Fibroblast of peridontal ligament (primary cell): ENCODE measurements at regions not wholly inside any gene's neighbourhood (a gene's known extent, or its start where the extent isn't known, plus 50 kb on each side); places are given as distances from the start of the nearest gene placed in this dataset.
A peak's percentile ranks its signal among the peaks of the same experiment; 100 is the strongest.

Experiments
- DNase-seq: peaks from one replicate; pipeline ENCODE4 v3.0.0-alpha.2; 2010; ENCODE audit errors: extremely low read depth

DNA sequence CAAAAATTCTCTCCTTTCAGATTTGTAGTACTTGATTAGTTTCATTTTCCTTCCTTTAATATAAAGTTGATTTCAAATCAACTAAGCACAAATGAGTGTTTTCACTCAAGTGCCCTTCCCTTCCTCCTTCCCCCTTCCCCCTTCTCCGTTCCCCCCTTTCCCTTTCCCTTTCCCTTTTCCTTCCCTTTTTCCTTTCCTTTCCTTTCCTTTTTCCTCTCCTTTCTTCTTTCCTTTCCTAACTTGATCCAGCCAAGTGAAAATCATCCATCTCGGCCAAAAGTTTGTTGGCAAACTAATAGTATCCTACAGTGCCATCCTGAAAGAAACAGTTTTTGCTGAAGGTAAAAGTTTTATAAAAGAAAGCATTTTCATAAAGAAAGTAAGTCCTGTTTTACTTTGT lies 85.3 kb upstream of the CD180 start:
- DNase-seq: no peak

DNA sequence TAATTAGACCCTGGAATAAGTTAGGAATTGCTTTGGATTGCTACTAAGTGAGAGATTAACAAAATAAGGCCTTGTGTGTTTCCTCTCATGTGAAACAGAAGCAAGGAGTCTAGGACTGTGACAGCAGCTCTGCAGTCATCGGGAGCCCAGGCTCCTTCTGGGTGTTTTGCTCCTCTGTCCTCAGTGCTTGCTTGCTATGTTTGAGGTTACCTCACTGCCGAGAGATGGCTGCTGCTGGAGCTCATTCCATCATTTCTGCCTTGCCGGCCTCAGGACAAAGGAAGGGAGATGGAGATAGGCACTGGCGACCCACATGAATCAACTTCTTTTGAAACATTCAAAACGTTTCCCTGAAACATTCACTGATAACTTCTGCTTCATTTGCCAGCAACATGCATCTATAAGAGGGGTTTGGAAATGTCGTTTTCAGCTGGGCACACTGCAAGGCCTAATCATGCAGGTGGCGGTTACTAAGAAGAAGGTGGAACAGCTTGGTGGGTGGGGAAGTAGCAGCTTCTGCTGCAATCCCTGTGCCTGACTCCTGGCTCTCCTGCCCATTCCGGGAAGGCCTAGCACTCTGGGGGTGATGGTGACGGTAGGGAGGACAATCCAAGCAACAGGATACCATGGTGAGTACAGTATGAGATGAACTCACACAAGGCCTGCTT lies 77.2 kb upstream of the CD180 start:
- no peak for DNase-seq

- DNase-seq: no peak
These were observed 76.0 kb upstream of the CD180 start for GRCh38 chr5:67272453-67273130.

- peak; percentile 99 for DNase-seq
These were observed 71.8 kb upstream of the CD180 start for GRCh38 chr5:67268231-67269021.

GRCh38 chr5:67267512-67268216 lies 71.1 kb upstream of the CD180 start:
- DNase-seq: no peak

- no peak for DNase-seq
These were observed 70.2 kb upstream of the CD180 start for GRCh38 chr5:67266654-67267350.

DNA sequence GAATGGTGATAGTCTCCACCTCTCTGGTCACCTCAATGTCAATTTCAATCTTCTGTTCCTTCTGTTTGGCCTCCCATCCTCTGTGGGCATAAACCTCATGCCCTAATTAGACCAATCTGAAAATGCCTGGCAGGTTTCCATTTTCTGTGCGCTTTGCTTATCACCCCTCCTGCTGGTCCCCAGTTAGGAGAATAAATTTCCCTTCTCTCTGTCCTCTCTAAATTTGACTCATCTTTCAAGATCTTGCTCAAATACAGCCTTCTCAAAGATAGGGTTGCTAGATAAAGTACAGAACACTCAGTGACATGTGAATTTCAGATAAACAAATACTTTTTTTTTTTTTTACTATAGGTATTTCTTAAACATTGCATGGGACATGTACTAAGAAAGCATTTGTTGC lies 69.4 kb upstream of the CD180 start:
- DNase-seq: no peak

DNA sequence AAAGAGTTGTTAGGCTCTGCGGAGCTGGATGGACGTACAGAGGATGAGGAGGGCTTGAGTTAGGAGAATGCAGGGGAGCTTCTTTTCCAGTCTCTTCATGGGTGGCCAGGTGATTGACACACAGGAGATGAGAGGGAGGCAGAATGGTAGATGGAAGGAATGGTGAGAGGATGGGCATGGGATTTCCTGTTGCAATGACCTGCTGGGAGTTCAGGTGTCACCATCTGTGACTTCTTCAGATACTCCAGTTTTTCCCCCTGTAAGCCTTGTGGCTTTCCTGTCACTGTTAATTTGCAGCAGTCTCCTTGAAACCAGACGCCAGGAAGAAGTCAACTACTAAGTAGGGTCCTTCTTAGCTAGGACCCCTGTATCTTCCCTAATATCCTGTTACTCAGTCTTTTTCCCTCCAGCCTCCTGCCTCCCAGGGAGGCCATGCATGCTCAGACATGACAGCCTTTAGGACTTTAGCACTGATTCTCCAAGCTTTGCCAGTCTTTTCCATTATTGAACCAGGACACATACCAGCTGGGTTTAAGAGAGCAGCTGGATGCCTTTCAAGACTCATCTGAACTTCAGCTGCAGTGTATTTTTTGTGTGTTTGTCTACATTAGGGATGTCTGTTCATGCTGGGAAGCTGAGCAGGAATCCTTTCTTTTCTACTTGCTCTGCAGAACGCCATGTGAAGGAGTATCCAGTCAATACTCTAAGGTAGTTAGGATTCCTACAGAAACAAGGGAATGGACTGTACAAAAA lies 67.2 kb upstream of the CD180 start:
- DNase-seq: no peak

- DNase-seq: no peak
These were observed 66.4 kb upstream of the CD180 start for GRCh38 chr5:67262956-67263355.

DNA sequence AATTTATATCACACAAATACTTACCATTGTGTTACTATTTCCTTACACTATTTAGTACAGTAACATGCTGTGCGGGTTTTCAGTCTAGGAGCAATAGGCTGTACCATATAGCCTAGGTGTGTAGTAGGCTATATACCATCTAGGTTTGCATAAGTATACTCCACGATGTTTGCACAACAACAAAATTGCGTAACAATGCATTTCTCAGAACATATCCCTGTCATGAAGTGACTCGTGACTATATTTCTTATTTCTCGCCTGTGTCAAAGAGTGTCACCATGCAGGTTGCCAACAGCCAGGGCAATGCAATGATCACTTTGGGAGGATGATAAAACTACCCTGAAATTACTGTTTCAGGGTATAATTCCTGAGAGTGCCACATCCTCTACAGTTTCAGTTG lies 65.6 kb upstream of the CD180 start:
- DNase-seq: no peak

GRCh38 chr5:67259548-67260215 lies 63.1 kb upstream of the CD180 start:
- no peak for DNase-seq

GRCh38 chr5:67257500-67257899 lies 60.9 kb upstream of the CD180 start:
- no peak for DNase-seq

DNA sequence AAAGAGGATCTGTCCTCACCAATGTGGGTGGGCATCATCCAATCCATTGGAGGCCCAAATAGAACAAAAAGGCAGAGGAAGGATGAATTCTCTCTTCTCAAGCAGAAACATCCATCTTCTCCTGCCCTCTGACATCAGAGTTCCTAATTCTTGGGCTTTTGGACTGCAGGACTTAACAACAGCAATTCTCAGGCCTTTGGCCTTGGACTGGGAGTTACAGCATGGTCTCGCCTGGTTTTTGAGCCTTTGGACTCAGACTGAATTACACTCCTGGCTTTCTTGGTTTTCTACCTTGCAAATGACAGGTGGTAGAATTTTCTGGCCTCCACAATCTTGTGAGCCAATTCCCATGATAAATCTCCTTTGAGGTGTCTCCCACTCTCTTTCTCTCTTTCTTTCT lies 60.5 kb upstream of the CD180 start:
- no peak for DNase-seq

DNA sequence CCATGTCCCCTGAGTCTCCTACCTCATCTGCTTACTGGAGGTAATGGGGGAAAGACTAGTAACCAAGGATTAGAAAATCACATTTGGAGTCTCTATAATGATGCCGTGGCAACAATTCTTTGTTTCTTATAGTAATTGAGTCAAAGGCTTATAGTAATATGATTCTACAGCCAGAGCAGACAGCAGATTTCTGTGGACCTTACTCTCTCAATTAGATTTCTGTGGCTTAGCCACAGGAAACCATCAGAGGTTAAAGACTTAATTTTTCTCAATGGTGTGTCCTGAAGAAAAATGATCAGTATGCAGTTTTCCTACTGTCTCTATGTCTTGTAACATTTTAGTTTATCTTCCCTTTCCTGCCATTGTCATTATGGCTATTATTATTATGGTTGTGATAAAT lies 59.3 kb upstream of the CD180 start:
- DNase-seq: no peak

DNA sequence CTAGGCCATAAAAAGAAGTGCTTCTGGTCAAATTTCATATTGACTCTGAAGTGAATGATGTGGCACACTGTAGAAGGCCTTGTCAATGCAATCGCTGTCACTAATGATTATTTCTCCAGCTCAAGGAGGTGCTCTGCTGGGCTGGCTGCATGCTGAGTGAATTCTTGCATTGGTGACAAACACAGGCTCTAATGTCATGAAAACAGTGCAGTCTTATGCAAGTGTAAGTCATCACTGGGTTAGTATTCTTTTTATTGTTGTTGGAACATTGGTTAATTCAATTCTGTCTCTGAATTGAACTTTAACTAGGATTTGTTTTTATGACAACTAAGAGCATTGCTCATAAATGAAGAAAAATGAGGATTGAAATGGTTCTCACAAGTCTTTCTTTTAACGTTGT lies 57.3 kb upstream of the CD180 start:
- DNase-seq: no peak

DNA sequence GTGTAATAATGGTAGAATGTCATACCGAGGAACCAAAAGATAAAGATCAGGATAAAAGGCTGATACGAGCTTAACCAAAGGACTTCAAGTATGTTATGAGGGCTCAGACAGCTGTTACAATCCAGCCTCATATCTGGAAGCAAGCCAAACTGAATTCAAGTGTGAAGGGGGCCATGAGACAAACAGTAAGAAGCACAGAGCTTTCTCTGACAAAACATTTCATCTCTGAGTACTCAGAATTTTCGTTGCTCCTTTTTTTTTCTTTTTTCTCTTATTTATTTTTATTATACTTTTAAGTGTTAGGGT lies 52.9 kb upstream of the CD180 start:
- no peak for DNase-seq

- DNase-seq: peak; percentile 33
These were observed 52.3 kb upstream of the CD180 start for GRCh38 chr5:67248703-67249589.

GRCh38 chr5:67246546-67247268 lies 50.1 kb upstream of the CD180 start:
- DNase-seq: no peak
